Left ventricle myocardium inferior (tissue), 1 donor: ENCODE measurements at regions not wholly inside any gene's neighbourhood (a gene's known extent, or its start where the extent isn't known, plus 50 kb on each side); places are given as distances from the start of the nearest gene placed in this dataset.

ENCODE experiments used
- DNase-seq: peaks from one replicate; pipeline ENCODE4 v3.0.0-alpha.2; 2020
- H3K27ac ChIP-seq: fragments of 200-600 bp; replicated peaks from 2 replicates; pipeline ENCODE4 v1.8.0; 2021
- H3K27me3 ChIP-seq: fragments of 200-600 bp; 2 replicates; pipeline ENCODE4 v1.8.0; 2021; ENCODE audit warnings: low read depth
- H3K36me3 ChIP-seq: fragments of 200-600 bp; 2 replicates; pipeline ENCODE4 v1.8.0; 2021
- H3K4me1 ChIP-seq: fragments of 200-600 bp; 2 replicates; pipeline ENCODE4 v1.8.0; 2021
- H3K4me3 ChIP-seq: fragments of 200-600 bp; 2 replicates; pipeline ENCODE4 v1.8.0; 2021; ENCODE audit warnings: mild to moderate bottlenecking, moderate library complexity
- H3K9me3 ChIP-seq: fragments of 200-600 bp; replicated peaks from 2 replicates; pipeline ENCODE4 v1.8.0; 2021
- intact Hi-C: fragments of 100-400 bp; cut with micrococcal nuclease; formaldehyde crosslinking; loops from one replicate; pipeline ENCODE4 v1.11.0; 2022
- TF ChIP-seq, protein P1 (sequence below): fragments of 200-600 bp; IDR thresholded peaks from 2 replicates; pipeline ENCODE4 v1.8.0; 2021; ENCODE audit warnings: antibody characterized with exemption, mild to moderate bottlenecking, borderline replicate concordance
- donor health status: DM: no; HTN: yes; CAD: no; lungs with severe emphysema.

DNA sequence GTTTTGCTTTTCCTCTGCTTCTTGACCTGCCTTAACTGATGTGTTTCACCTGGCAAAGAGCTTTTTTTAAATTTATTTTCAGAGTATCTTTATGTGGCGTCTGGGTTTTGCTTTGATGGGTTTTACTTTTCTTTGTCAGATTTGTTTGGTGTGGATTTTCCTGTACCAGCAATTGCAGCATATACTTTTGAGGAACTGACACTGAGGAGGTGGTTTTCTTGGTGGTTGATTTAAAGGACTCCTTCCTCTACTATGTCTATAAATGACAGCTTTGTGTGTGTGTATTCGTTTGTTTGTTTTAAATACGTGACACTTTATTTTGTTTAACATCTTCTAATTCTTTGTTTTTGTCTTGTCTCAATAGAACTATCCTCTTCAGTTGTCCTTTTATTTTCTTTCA, 1071.9 kb upstream of the ARRDC3 start:
- H3K27me3 ChIP-seq, result no peaks in the 10 kb centered on the region
- DNase-seq, result no peak
- no peaks in the 10 kb centered on the region for H3K36me3 ChIP-seq
- no peaks in the 10 kb centered on the region for H3K9me3 ChIP-seq
- TF ChIP-seq, protein P1, sequence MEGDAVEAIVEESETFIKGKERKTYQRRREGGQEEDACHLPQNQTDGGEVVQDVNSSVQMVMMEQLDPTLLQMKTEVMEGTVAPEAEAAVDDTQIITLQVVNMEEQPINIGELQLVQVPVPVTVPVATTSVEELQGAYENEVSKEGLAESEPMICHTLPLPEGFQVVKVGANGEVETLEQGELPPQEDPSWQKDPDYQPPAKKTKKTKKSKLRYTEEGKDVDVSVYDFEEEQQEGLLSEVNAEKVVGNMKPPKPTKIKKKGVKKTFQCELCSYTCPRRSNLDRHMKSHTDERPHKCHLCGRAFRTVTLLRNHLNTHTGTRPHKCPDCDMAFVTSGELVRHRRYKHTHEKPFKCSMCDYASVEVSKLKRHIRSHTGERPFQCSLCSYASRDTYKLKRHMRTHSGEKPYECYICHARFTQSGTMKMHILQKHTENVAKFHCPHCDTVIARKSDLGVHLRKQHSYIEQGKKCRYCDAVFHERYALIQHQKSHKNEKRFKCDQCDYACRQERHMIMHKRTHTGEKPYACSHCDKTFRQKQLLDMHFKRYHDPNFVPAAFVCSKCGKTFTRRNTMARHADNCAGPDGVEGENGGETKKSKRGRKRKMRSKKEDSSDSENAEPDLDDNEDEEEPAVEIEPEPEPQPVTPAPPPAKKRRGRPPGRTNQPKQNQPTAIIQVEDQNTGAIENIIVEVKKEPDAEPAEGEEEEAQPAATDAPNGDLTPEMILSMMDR, result no peak
- intact Hi-C loops, result no loop called here
- H3K4me1 ChIP-seq, result no peaks in the 10 kb centered on the region
- H3K27ac ChIP-seq, result no peak overlapping the region
- H3K4me3 ChIP-seq, result no peak overlapping the region

DNA sequence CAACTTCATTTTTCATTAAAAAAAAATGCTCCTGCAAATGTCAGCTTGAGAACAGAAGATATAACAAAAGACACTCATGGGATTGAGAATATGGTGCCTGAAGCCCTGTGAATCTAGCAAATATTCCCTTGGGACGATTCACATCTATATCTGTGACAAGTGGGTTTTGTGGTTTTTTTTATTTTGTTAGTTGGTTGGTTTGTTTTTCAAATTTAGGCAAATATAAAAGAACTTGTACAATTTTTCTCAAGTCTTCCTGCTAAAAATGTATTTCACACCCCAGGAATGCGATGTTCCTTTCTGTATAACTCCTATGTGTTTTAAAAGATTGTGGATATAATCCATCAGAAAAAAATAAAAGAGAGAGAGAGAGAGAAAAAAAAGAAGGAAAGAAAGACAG, 1061.8 kb upstream of the ARRDC3 start:
- TF ChIP-seq, protein P1, result no peak
- no peaks in the 10 kb centered on the region for H3K4me1 ChIP-seq
- no peak overlapping the region for H3K4me3 ChIP-seq
- no peak for DNase-seq
- peaks cover 9% of the 10 kb centered on the region for H3K9me3 ChIP-seq
- no peak overlapping the region for H3K27ac ChIP-seq
- no peaks in the 10 kb centered on the region for H3K27me3 ChIP-seq
- intact Hi-C loops, result no loop called here
- no peaks in the 10 kb centered on the region for H3K36me3 ChIP-seq

DNA sequence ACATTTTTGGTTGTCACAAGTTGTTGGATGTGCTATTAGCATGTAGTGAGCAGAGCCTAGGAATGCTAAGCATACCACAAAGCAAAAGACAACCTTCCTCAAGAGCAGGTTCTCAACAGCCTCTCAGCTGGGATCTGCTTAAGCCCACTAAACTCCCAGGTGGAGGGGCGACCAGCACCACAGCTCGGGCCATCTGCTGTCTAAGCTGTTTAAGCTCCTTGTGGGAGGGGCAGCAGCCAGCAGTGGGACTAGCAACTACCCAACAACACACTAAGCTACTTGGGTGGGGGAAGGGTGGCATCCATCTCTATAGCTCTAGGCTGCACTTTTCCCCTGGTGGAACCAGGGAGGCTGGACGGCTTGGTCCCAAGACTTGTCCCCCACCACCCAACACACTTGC, 1052.7 kb upstream of the ARRDC3 start:
- intact Hi-C loops, result no loop called here
- H3K9me3 ChIP-seq, result peaks cover 42% of the 10 kb centered on the region
- H3K4me1 ChIP-seq, result no peaks in the 10 kb centered on the region
- H3K4me3 ChIP-seq, result no peak overlapping the region
- no peaks in the 10 kb centered on the region for H3K27me3 ChIP-seq
- DNase-seq, result no peak
- H3K36me3 ChIP-seq, result no peaks in the 10 kb centered on the region
- no peak overlapping the region for H3K27ac ChIP-seq
- TF ChIP-seq, protein P1, result no peak

DNA sequence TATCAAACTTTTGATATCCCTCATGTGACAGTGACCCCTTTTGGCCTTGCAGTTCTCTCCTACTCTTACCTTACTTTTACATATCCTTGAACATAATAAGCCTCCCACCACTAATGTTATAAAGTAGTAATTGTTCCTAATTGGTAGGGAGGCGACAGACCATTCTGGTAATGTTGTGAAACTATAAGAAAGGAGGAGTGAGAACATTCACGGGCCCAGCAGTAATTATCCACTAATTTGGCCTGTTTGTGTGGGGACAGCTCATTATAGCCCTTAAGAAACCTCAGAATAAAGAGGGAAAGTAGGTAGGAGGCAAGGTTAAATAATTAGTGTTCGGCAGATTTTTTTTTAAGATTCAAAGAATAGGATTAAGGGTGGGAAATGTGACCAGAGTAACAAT, 1046.5 kb upstream of the ARRDC3 start:
- TF ChIP-seq, protein P1, result no peak
- intact Hi-C loops, result no loop called here
- DNase-seq, result no peak
- no peak overlapping the region for H3K27ac ChIP-seq
- no peaks in the 10 kb centered on the region for H3K4me1 ChIP-seq
- no peaks in the 10 kb centered on the region for H3K36me3 ChIP-seq
- H3K9me3 ChIP-seq, result peaks cover 12% of the 10 kb centered on the region
- H3K27me3 ChIP-seq, result no peaks in the 10 kb centered on the region
- no peak overlapping the region for H3K4me3 ChIP-seq

DNA sequence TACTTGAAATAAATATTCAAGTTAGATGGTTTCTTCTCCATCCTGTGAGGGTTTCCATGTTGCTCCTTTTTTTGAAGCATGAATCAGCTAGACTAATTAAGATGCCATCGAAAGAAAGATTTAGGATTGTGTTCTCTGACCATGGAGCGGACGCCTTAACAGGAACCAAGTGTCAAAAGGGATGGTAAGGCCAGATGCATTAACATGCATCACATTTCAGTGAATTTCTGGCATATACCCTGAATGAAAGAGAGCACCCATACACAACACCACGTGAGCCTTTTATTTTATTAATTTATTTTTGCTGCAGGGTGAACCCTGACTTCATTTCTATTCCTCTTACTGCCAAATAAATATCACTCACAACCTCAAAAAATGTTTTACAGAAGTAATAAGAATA, 1045.3 kb upstream of the ARRDC3 start:
- H3K27ac ChIP-seq, result no peak overlapping the region
- no peak for DNase-seq
- no peaks in the 10 kb centered on the region for H3K36me3 ChIP-seq
- TF ChIP-seq, protein P1, result no peak
- no peak overlapping the region for H3K4me3 ChIP-seq
- peaks cover 2% of the 10 kb centered on the region for H3K9me3 ChIP-seq
- H3K27me3 ChIP-seq, result no peaks in the 10 kb centered on the region
- intact Hi-C loops, result no loop called here
- no peaks in the 10 kb centered on the region for H3K4me1 ChIP-seq
